Cardiac muscle cell (in vitro differentiated cells and primary cell): ENCODE measurements at regions not wholly inside any gene's neighbourhood (a gene's known extent, or its start where the extent isn't known, plus 50 kb on each side); places are given as distances from the start of the nearest gene placed in this dataset.
"Not testable (repeated sequence)": the region's sequence is repeated elsewhere in the genome, so short reads cannot be mapped to it uniquely, and the experiment has no call there.

Source experiments
- DNase-seq, 2 donors: peaks; one replicate each; pipeline versions ENCODE4 v3.0.0 to v3.0.0-alpha.2; 2010 to 2017; ENCODE audit warnings: low read depth in 1 of 2, low spot score in 1 of 2
- H3K27ac ChIP-seq: fragments of 200-600 bp; sonication (generic); 2 replicates; pipeline ENCODE4 v1.5.1; 2016
- H3K27me3 ChIP-seq: fragments of 200-600 bp; sonication (generic); 2 replicates; pipeline ENCODE4 v1.6.0; 2016; ENCODE audit warnings: control low read depth
- H3K36me3 ChIP-seq: fragments of 200-600 bp; sonication (generic); 2 replicates; pipeline ENCODE4 v1.5.1; 2016; ENCODE audit warnings: control low read depth
- H3K4me1 ChIP-seq: fragments of 200-600 bp; sonication (generic); 2 replicates; pipeline ENCODE4 v1.8.1; 2017; ENCODE audit warnings: low read depth, mild to moderate bottlenecking, mixed run types
- H3K4me3 ChIP-seq: fragments of 200-600 bp; sonication (generic); 2 replicates; pipeline ENCODE4 v1.5.1; 2016; ENCODE audit warnings: mild to moderate bottlenecking
- H3K9me3 ChIP-seq: fragments of 200-600 bp; sonication (generic); 2 replicates; pipeline ENCODE4 v1.5.1; 2017; ENCODE audit warnings: low read depth, mild to moderate bottlenecking, control low read depth
- CTCF ChIP-seq: IDR thresholded peaks from 2 replicates; pipeline ENCODE4 v1.5.1; 2012; ENCODE audit warnings: low read depth, mild to moderate bottlenecking, low read length

DNA sequence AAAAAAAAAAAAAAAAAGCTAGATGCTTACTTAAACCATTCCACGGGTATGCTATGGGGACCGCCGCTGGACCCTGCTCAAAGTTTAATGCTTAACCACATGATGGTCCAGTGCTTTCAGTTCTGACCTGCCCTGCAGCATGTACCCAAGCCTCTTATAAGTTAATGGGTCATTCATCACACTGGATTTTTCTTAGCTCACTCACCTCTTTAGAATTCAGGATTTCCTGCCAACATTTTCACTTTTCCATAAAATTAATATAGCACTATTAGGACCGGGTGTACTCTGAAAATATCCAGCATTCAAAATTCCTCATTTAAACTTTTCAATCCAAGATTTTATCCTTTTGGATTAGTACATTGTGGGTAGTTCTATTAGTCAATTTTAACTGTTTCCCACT is 140.8 kb downstream of the ALDH8A1 start:
- DNase-seq: no peak
- Histone ChIP-seq H3K4me1 (no peaks in the 10 kb centered on the region), H3K27me3 (no peaks in the 10 kb centered on the region), H3K4me3 (no peak overlapping the region), H3K36me3 (no peaks in the 10 kb centered on the region), H3K27ac (no peak overlapping the region), H3K9me3 (no peaks in the 10 kb centered on the region)
- no peak for TF ChIP-seq CTCF

GRCh38 chr6:134806180-134806798 is 143.6 kb downstream of the ALDH8A1 start:
- no peaks in the 10 kb centered on the region for H3K4me1 ChIP-seq
- no peaks in the 10 kb centered on the region for H3K27me3 ChIP-seq
- no peaks in the 10 kb centered on the region for H3K36me3 ChIP-seq
- DNase-seq: no peak
- no peak for TF ChIP-seq CTCF
- no peak overlapping the region for H3K4me3 ChIP-seq
- H3K9me3 ChIP-seq: no peaks in the 10 kb centered on the region
- no peak overlapping the region for H3K27ac ChIP-seq

DNA sequence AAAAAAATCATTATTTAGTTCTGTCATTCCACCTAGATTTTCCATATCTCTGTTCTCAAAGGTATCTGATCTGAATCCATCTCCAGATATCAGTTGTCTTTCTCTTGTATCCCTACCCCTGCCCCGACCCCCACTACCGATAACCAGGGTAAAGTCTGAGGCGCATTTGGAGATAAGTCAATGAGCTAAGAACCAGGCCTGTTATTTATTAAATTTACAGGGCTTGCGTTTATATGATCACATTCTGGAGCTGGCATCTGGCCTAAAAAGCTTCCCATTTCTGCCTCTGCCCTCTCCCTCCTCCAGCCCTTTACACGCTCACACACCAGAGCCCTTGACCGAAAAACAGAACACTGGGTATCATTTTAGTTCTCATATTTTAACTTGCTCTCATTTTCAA is 144.7 kb downstream of the ALDH8A1 start:
- Histone ChIP-seq H3K4me1 (no peaks in the 10 kb centered on the region), H3K27ac (no peak overlapping the region), H3K27me3 (no peaks in the 10 kb centered on the region), H3K36me3 (no peaks in the 10 kb centered on the region), H3K9me3 (no peaks in the 10 kb centered on the region), H3K4me3 (no peak overlapping the region)
- no peak for TF ChIP-seq CTCF
- DNase-seq: no peak

DNA sequence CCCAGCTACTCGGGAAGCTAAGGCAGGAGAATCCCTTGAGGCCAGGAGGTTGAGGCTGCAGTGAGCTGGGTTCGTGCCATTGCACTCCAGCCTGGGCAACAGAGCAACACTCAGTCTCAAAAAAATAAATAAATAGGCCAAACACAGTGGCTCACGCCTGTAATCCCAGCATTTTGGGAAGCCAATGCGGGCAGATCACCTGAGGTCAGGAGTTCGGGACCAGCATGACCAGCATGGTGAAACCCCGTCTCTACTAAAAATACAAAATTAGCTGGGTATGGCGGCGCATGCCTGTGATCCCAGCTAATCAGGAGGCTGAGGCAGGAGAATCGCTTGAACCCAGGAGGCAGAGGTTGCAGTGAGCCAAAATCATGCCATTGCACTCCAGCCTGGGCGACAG is 145.6 kb downstream of the ALDH8A1 start:
- H3K36me3 ChIP-seq, H3K4me1 ChIP-seq, H3K4me3 ChIP-seq, H3K27me3 ChIP-seq, H3K9me3 ChIP-seq, H3K27ac ChIP-seq, DNase-seq: not testable (repeated sequence)

DNA sequence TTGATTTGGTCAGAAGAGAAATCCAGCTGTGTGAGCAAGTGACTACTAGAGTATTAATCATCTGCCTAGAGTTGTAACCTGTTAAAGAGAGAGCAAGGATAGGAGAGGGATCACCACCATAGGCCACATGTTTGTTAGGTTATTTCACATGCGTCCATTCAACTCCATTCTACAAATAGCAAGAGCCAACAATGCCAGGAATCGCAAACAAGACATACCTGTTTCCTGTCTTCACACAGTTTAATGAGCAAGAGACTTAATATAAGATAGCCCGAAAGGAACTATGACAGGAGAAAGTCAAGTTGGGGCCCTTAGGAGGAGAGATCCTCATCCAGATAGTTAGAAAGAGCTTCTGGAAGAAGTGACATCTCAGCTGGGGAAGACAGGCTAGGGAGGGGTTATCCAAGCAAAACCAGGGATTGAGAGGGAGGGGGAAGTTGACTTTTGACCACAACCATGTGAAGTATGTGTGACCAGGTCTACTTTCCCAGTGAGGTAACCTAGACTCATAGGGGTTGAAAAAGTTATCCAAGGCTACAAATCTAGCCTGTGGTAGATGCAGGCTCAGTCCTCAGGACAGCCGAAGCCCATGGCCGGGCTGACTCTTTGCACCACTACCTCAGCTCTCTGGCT is 147.4 kb downstream of the ALDH8A1 start:
- no peak for TF ChIP-seq CTCF
- Histone ChIP-seq H3K9me3 (no peaks in the 10 kb centered on the region), H3K36me3 (no peaks in the 10 kb centered on the region), H3K27me3 (no peaks in the 10 kb centered on the region), H3K27ac (no peak overlapping the region), H3K4me1 (peaks cover 10% of the 10 kb centered on the region), H3K4me3 (no peak overlapping the region)
- no peak for DNase-seq

- Histone ChIP-seq H3K4me3 (no peak overlapping the region), H3K9me3 (no peaks in the 10 kb centered on the region), H3K27ac (peak overlapping the region; percentile 77), H3K36me3 (no peaks in the 10 kb centered on the region), H3K27me3 (no peaks in the 10 kb centered on the region), H3K4me1 (peaks cover 25% of the 10 kb centered on the region)
- DNase-seq: peak in 1 of 2 donors; percentile 44
- no peak for TF ChIP-seq CTCF
Observed at GRCh38 chr6:134797400-134798113, 152.3 kb downstream of the ALDH8A1 start.
